ENCODE measurements at regions not wholly inside any gene's neighbourhood (a gene's known extent, or its start where the extent isn't known, plus 50 kb on each side); places are given as distances from the start of the nearest gene placed in this dataset.

DNA sequence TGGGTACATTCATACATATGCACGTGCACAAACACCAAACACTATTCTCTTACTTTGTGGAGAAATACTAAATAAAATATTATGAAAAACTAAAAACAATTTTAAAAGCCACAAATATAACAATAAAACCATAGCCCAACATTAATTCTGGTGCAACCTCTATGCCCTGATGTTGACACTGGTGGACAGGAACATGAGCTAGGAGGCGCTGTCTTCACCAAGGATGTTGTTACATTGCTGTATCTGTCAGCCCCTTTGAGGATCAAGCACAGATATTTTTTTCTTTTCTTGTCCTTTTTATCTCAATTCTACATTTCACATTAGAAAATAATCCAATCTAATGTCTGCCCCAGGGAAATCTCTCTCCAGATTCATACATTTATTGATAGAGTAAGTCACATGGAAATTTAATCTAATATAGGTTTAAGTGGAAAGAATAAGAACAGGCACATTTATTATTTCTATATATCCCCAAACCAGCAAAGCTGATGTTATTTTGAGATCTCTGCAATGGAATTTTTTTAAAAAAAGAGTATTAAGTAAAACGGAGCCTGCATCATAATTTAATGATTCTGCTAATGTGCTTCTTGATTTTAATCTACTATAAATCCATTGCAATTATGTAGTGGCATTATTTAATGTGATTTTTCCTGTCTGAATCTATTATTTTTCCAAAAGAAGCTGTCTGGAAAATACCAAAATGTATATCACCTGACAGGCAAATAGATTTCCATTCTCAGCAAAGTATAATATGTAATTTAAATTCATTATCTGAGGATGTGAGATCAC lies 716.5 kb downstream of the MTRR start:
- TF ChIP-seq, protein P1, sequence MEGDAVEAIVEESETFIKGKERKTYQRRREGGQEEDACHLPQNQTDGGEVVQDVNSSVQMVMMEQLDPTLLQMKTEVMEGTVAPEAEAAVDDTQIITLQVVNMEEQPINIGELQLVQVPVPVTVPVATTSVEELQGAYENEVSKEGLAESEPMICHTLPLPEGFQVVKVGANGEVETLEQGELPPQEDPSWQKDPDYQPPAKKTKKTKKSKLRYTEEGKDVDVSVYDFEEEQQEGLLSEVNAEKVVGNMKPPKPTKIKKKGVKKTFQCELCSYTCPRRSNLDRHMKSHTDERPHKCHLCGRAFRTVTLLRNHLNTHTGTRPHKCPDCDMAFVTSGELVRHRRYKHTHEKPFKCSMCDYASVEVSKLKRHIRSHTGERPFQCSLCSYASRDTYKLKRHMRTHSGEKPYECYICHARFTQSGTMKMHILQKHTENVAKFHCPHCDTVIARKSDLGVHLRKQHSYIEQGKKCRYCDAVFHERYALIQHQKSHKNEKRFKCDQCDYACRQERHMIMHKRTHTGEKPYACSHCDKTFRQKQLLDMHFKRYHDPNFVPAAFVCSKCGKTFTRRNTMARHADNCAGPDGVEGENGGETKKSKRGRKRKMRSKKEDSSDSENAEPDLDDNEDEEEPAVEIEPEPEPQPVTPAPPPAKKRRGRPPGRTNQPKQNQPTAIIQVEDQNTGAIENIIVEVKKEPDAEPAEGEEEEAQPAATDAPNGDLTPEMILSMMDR (IDR thresholded peaks at IDR 0.05) = no peak
- no peak for TF ChIP-seq POLR2A (IDR thresholded peaks at IDR 0.05)

Measured in lower leg skin (tissue), 3 donors.